Fibroblast of upper back skin (primary cell): ENCODE measurements at regions not wholly inside any gene's neighbourhood (a gene's known extent, or its start where the extent isn't known, plus 50 kb on each side); places are given as distances from the start of the nearest gene placed in this dataset.

ENCODE experiments used
- DNase-seq: peaks from one replicate; pipeline ENCODE4 v3.0.0-alpha.2; 2013

- DNase-seq = no peak
Observed at GRCh38 chr1:209446356-209446755, 137.2 kb upstream of the CAMK1G start.

GRCh38 chr1:209454340-209454994 is 129.0 kb upstream of the CAMK1G start:
- DNase-seq = peak; percentile 54

GRCh38 chr1:209455145-209455544 is 128.4 kb upstream of the CAMK1G start:
- peak; percentile 59 for DNase-seq

- no peak for DNase-seq
Observed at GRCh38 chr1:209455661-209456358, 127.7 kb upstream of the CAMK1G start.

- peak; percentile 48 for DNase-seq
Observed at GRCh38 chr1:209456878-209457277, 126.6 kb upstream of the CAMK1G start.

GRCh38 chr1:209457401-209458125 is 126.0 kb upstream of the CAMK1G start:
- DNase-seq = no peak

- DNase-seq = no peak
Observed at GRCh38 chr1:209458921-209459320, 124.6 kb upstream of the CAMK1G start.

GRCh38 chr1:209461168-209461567 is 122.3 kb upstream of the CAMK1G start:
- DNase-seq = no peak

GRCh38 chr1:209462433-209462832 is 121.1 kb upstream of the CAMK1G start:
- no peak for DNase-seq

GRCh38 chr1:209463441-209463840 is 120.1 kb upstream of the CAMK1G start:
- no peak for DNase-seq

- DNase-seq = no peak
Observed at GRCh38 chr1:209473025-209473424, 110.5 kb upstream of the CAMK1G start.

GRCh38 chr1:209480345-209480744 is 103.2 kb upstream of the CAMK1G start:
- no peak for DNase-seq

GRCh38 chr1:209483691-209484090 is 99.8 kb upstream of the CAMK1G start:
- DNase-seq = no peak

- DNase-seq = no peak
Observed at GRCh38 chr1:209484429-209484828, 99.1 kb upstream of the CAMK1G start.

- DNase-seq = peak; percentile 73
Observed at GRCh38 chr1:209485167-209485566, 98.3 kb upstream of the CAMK1G start.

GRCh38 chr1:209485751-209486150 is 97.8 kb upstream of the CAMK1G start:
- DNase-seq = no peak

- DNase-seq = peak; percentile 57
Observed at GRCh38 chr1:209486861-209487593, 96.5 kb upstream of the CAMK1G start.

GRCh38 chr1:209490013-209490412 is 93.5 kb upstream of the CAMK1G start:
- DNase-seq = peak; percentile 35

- DNase-seq = no peak
Observed at GRCh38 chr1:209491031-209491430, 92.5 kb upstream of the CAMK1G start.

GRCh38 chr1:209491496-209491895 is 92.0 kb upstream of the CAMK1G start:
- no peak for DNase-seq

GRCh38 chr1:209491897-209492296 is 91.6 kb upstream of the CAMK1G start:
- DNase-seq = no peak

- peak; percentile 35 for DNase-seq
Observed at GRCh38 chr1:209493559-209493958, 90.0 kb upstream of the CAMK1G start.

GRCh38 chr1:209497729-209498128 is 85.8 kb upstream of the CAMK1G start:
- DNase-seq = no peak
